Mesendoderm (in vitro differentiated cells): ENCODE measurements at regions not wholly inside any gene's neighbourhood (a gene's known extent, or its start where the extent isn't known, plus 50 kb on each side); places are given as distances from the start of the nearest gene placed in this dataset.
"Not testable (repeated sequence)": the region's sequence is repeated elsewhere in the genome, so short reads cannot be mapped to it uniquely, and the experiment has no call there.

Experiments
- DNase-seq: peaks from one replicate; pipeline ENCODE4 v3.0.0; 2013
- H2AK5ac ChIP-seq: 2 replicates; pipeline ENCODE4 v1.6.1; 2013; ENCODE audit warnings: low read length, inconsistent platforms
- H2BK120ac ChIP-seq: 2 replicates; pipeline ENCODE4 v1.6.1; 2013; ENCODE audit warnings: low read depth, mild to moderate bottlenecking, low read length, moderate library complexity, mixed read lengths
- H2BK15ac ChIP-seq: replicated peaks from 2 replicates; pipeline ENCODE4 v1.6.1; 2013; ENCODE audit warnings: low read depth, mild to moderate bottlenecking, moderate library complexity
- H2BK5ac ChIP-seq: 2 replicates; pipeline ENCODE4 v1.6.1; 2013; ENCODE audit warnings: low read length, inconsistent platforms
- H3K18ac ChIP-seq: 2 replicates; pipeline ENCODE4 v1.6.1; 2013; ENCODE audit warnings: mild to moderate bottlenecking, low read length, mixed read lengths
- H3K23ac ChIP-seq: one replicate; pipeline ENCODE4 v1.6.1; 2013; ENCODE audit warnings: low read length
- H3K27ac ChIP-seq: 2 replicates; pipeline ENCODE4 v1.5.1; 2013; ENCODE audit warnings: low read depth, mild to moderate bottlenecking, inconsistent platforms, low read length, moderate library complexity
- H3K27me3 ChIP-seq: 2 replicates; pipeline ENCODE4 v1.6.1; 2013; ENCODE audit warnings: low read length, control low read depth, mild to moderate bottlenecking, inconsistent platforms; ENCODE audit not compliant: insufficient read depth, poor library complexity
- H3K36me3 ChIP-seq: 2 replicates; pipeline ENCODE4 v1.6.1; 2013; ENCODE audit warnings: low read length, inconsistent platforms; ENCODE audit not compliant: control insufficient read depth, insufficient read depth
- H3K4ac ChIP-seq: one replicate; pipeline ENCODE4 v1.6.1; 2013; ENCODE audit warnings: low read depth, mild to moderate bottlenecking, low read length, moderate library complexity
- H3K4me1 ChIP-seq: 2 replicates; pipeline ENCODE4 v1.6.1; 2013; ENCODE audit warnings: low read depth, low read length, inconsistent platforms; ENCODE audit not compliant: control insufficient read depth
- H3K4me2 ChIP-seq: 2 replicates; pipeline ENCODE4 v1.6.1; 2013; ENCODE audit warnings: low read length
- H3K4me3 ChIP-seq: 2 replicates; pipeline ENCODE4 v1.5.1; 2013; ENCODE audit warnings: mild to moderate bottlenecking, low read length
- H3K56ac ChIP-seq: one replicate; pipeline ENCODE4 v1.6.1; 2013; ENCODE audit warnings: low read length
- H3K79me1 ChIP-seq: 2 replicates; pipeline ENCODE4 v1.6.1; 2013; ENCODE audit warnings: low read length, inconsistent platforms
- H3K79me2 ChIP-seq: 2 replicates; pipeline ENCODE4 v1.6.1; 2013; ENCODE audit warnings: mild to moderate bottlenecking, low read length; ENCODE audit not compliant: control insufficient read depth, insufficient read depth
- H3K9ac ChIP-seq: 2 replicates; pipeline ENCODE4 v1.6.1; 2013; ENCODE audit warnings: low read length, inconsistent platforms
- H4K5ac ChIP-seq: one replicate; pipeline ENCODE4 v1.6.1; 2013; ENCODE audit warnings: low read length
- H4K8ac ChIP-seq: one replicate; pipeline ENCODE4 v1.6.1; 2013; ENCODE audit warnings: low read depth, mild to moderate bottlenecking, control low read depth, low read length, moderate library complexity
- WGBS: extraction: QIAGEN DNeasy Blood & Tissue Kit; methylation state at CpG from one replicate; pipeline ENCODE4 v1.1.7; 2013; ENCODE audit warnings: low lambda C conversion rate, missing lambda C conversion rate; ENCODE audit not compliant: insufficient coverage; ENCODE audit errors: extremely low coverage; 5-methylcytosine and 5-hydroxymethylcytosine counted together

DNA sequence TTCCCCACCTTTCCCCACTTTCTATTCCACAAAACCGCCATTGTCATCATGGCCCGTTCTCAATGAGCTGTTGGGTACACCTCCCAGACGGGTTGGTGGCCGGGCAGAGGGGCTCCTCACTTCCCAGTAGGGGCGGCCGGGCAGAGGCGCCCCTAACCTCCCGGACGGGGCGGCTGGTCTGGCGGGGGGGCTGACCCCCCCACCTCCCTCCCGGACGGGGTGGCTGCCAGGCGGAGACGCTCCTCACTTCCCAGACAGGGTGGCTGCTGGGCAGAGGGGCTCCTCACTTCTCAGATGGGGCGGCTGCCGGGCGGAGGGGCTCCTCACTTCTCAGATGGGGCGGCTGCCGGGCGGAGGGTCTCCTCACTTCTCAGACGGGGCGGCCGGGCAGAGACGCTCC is 299.7 kb downstream of the FLRT2 start:
- not testable (repeated sequence) for H3K27ac ChIP-seq, H3K4me2 ChIP-seq, H3K27me3 ChIP-seq, H3K56ac ChIP-seq, H3K23ac ChIP-seq, H2AK5ac ChIP-seq, H4K5ac ChIP-seq, H3K9ac ChIP-seq, DNase-seq, H3K36me3 ChIP-seq, H2BK15ac ChIP-seq, H3K4me3 ChIP-seq, H2BK120ac ChIP-seq, H3K79me2 ChIP-seq, H3K4me1 ChIP-seq, H2BK5ac ChIP-seq, H3K4ac ChIP-seq, H3K79me1 ChIP-seq, H4K8ac ChIP-seq, H3K18ac ChIP-seq
- no CpG with 5 or more reads among the region's 25 CpGs for WGBS

DNA sequence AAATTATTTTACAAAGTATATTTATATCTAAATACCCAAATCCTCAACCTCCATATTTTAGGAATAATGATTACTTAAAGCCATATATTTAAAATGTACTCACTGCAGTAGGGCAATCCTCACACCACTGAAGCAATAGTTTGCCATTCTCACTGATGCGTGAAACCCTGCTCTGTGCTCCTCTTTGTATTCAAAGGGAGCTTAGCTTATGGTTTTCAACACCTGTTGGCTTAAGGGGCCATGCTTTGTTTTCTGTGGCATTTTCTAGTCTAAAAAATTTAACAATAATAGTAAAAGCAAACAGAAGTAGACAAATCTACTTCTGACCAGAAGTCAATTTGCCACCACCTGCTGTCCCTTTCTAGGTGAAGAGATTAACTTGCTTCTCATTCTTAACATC is 294.6 kb downstream of the FLRT2 start:
- DNase-seq, result peak; percentile 27
- Histone ChIP-seq H2BK15ac (no peak overlapping the region), H3K27ac (no peak overlapping the region), H3K79me2 (no peaks in the 10 kb centered on the region), H3K79me1 (no peaks in the 10 kb centered on the region), H3K27me3 (no peaks in the 10 kb centered on the region), H3K36me3 (no peaks in the 10 kb centered on the region), H3K9ac (no peak overlapping the region), H4K8ac (no peak overlapping the region), H2AK5ac (no peak overlapping the region), H3K4me3 (no peak overlapping the region), H3K18ac (no peak overlapping the region), H2BK120ac (no peak overlapping the region), H3K4me1 (no peaks in the 10 kb centered on the region), H3K23ac (no peak overlapping the region), H3K56ac (no peak overlapping the region), H3K4me2 (no peak overlapping the region), H4K5ac (no peak overlapping the region), H3K4ac (no peak overlapping the region), H2BK5ac (no peak overlapping the region)
- WGBS, result no CpG with 5 or more reads among the region's 1 CpG

DNA sequence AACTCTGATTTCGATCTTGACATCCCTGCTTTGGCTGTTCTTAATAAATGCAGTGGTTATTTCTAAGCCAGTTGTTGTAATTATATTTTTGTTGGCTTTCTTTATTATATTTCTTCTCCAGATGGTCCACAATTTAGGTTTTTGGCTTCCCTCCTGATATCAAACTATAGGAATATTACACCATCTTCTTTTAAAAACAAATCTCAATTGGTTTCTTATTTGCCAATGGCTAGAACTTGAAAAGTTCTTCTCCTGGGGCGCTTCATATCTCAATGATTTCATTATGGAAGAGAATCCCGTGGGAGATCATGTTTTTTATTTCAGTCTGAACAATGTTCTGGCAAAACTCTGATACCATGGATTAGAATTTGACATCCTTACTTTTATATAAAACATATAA is 292.3 kb downstream of the FLRT2 start:
- no peak overlapping the region for H3K27ac ChIP-seq
- H3K56ac ChIP-seq, result no peak overlapping the region
- no peak overlapping the region for H3K23ac ChIP-seq
- H2BK15ac ChIP-seq, result peak overlapping the region; percentile 19
- H3K4ac ChIP-seq, result no peak overlapping the region
- WGBS, result no CpG with 5 or more reads among the region's 3 CpGs
- no peak overlapping the region for H3K18ac ChIP-seq
- H3K36me3 ChIP-seq, result no peaks in the 10 kb centered on the region
- H3K4me1 ChIP-seq, result no peaks in the 10 kb centered on the region
- no peaks in the 10 kb centered on the region for H3K79me1 ChIP-seq
- no peaks in the 10 kb centered on the region for H3K27me3 ChIP-seq
- H3K9ac ChIP-seq, result no peak overlapping the region
- H4K5ac ChIP-seq, result no peak overlapping the region
- H2BK5ac ChIP-seq, result no peak overlapping the region
- H4K8ac ChIP-seq, result no peak overlapping the region
- H3K4me2 ChIP-seq, result no peak overlapping the region
- H2AK5ac ChIP-seq, result no peak overlapping the region
- H3K79me2 ChIP-seq, result no peaks in the 10 kb centered on the region
- no peak overlapping the region for H2BK120ac ChIP-seq
- DNase-seq, result no peak
- no peak overlapping the region for H3K4me3 ChIP-seq

DNA sequence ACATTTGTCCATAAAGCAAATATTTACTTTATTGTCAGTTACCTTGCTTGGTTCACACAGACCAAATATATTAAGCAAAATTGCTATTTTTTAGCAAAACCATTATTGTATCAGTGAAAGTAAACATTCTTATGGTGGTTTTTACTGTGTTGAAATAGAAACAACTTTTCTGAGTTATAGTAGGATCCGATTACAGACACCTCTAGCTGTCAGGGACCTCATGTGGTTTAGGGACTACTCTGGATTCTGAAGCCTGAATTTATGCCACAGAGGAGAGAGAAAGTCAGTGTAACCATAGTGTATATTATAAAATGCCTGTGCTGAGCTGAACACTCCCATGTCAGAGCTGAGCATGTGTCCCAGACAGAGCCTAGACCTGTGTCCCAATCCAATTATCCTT is 287.5 kb downstream of the FLRT2 start:
- H3K9ac ChIP-seq, result no peak overlapping the region
- H2BK5ac ChIP-seq, result no peak overlapping the region
- H3K79me1 ChIP-seq, result no peaks in the 10 kb centered on the region
- no peaks in the 10 kb centered on the region for H3K27me3 ChIP-seq
- H3K4ac ChIP-seq, result no peak overlapping the region
- no CpG with 5 or more reads among the region's 1 CpG for WGBS
- no peak overlapping the region for H2AK5ac ChIP-seq
- H3K18ac ChIP-seq, result no peak overlapping the region
- no peak overlapping the region for H3K56ac ChIP-seq
- H2BK15ac ChIP-seq, result no peak overlapping the region
- H3K27ac ChIP-seq, result no peak overlapping the region
- H3K36me3 ChIP-seq, result no peaks in the 10 kb centered on the region
- H4K5ac ChIP-seq, result no peak overlapping the region
- H2BK120ac ChIP-seq, result no peak overlapping the region
- no peak overlapping the region for H4K8ac ChIP-seq
- no peaks in the 10 kb centered on the region for H3K4me1 ChIP-seq
- DNase-seq, result no peak
- no peak overlapping the region for H3K4me3 ChIP-seq
- no peak overlapping the region for H3K23ac ChIP-seq
- no peak overlapping the region for H3K4me2 ChIP-seq
- H3K79me2 ChIP-seq, result no peaks in the 10 kb centered on the region

DNA sequence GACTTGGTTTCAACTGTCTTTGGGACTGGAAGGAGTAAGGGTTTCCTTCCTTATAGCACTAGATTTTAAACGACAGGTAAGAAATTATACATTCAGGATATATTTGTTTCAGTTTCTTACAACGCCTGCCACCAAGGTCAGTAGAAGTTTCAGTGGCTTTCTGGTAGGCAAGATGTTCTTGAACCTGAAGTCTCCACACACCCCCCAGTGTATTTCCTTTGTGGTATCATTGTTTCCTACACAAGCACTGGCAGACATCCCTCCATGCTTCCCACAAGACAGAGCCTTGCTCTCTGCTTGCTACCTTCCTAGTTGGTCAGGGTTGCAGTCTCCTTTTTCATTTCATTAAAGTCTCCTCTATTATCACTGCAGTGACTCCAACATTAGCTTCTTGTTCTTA is 283.1 kb downstream of the FLRT2 start:
- no peak overlapping the region for H3K9ac ChIP-seq
- no peak overlapping the region for H3K4me3 ChIP-seq
- no peak overlapping the region for H3K4me2 ChIP-seq
- H2BK15ac ChIP-seq, result no peak overlapping the region
- H4K5ac ChIP-seq, result no peak overlapping the region
- no peak overlapping the region for H2BK5ac ChIP-seq
- no peaks in the 10 kb centered on the region for H3K36me3 ChIP-seq
- no peak overlapping the region for H2AK5ac ChIP-seq
- no peak overlapping the region for H3K23ac ChIP-seq
- H3K79me2 ChIP-seq, result no peaks in the 10 kb centered on the region
- no peak overlapping the region for H3K27ac ChIP-seq
- no peaks in the 10 kb centered on the region for H3K27me3 ChIP-seq
- H3K4me1 ChIP-seq, result peaks cover 8% of the 10 kb centered on the region
- no CpG with 5 or more reads among the region's 2 CpGs for WGBS
- no peak for DNase-seq
- no peak overlapping the region for H2BK120ac ChIP-seq
- H3K18ac ChIP-seq, result no peak overlapping the region
- H4K8ac ChIP-seq, result no peak overlapping the region
- H3K79me1 ChIP-seq, result no peaks in the 10 kb centered on the region
- H3K4ac ChIP-seq, result no peak overlapping the region
- no peak overlapping the region for H3K56ac ChIP-seq

DNA sequence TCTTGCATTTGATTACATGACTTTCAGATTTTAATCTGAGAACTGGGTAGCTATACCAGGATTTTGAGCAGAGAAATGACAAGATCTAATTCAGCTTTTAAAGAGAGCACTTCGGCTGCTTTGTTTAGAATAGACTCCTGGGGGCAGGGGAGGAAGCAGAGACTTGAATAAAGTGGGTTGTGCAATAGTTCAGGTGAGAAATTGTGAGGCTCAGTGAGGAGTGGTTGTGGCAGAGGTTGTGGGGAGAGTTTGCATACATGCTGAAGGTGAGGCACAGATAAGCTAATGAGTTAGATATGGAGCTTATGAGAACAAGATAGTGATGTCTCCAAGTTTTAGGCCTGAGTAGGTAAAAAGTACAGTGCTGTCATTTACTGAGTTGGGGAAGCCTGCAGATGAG is 281.4 kb downstream of the FLRT2 start:
- Histone ChIP-seq H3K4ac (no peak overlapping the region), H2BK120ac (no peak overlapping the region), H3K4me1 (peaks cover 8% of the 10 kb centered on the region), H2AK5ac (no peak overlapping the region), H4K5ac (no peak overlapping the region), H3K18ac (no peak overlapping the region), H3K9ac (no peak overlapping the region), H2BK15ac (no peak overlapping the region), H3K36me3 (no peaks in the 10 kb centered on the region), H3K56ac (peak overlapping the region; percentile 65), H2BK5ac (no peak overlapping the region), H4K8ac (no peak overlapping the region), H3K79me1 (no peaks in the 10 kb centered on the region), H3K23ac (no peak overlapping the region), H3K27me3 (no peaks in the 10 kb centered on the region), H3K79me2 (no peaks in the 10 kb centered on the region), H3K27ac (no peak overlapping the region), H3K4me3 (no peak overlapping the region), H3K4me2 (no peak overlapping the region)
- no CpG with 5 or more reads among the region's 1 CpG for WGBS
- DNase-seq, result peak; percentile 87
